Stimulated activated naive B cell treated with anti-CD40 and anti-IgM and Interleukin-4, amounts not matched to agents 10 μg/mL and 1 μg/mL and 100 μg/mL, for 72 hours (primary cell): ENCODE measurements at regions not wholly inside any gene's neighbourhood (a gene's known extent, or its start where the extent isn't known, plus 50 kb on each side); places are given as distances from the start of the nearest gene placed in this dataset.
A peak's percentile ranks its signal among the peaks of the same experiment; 100 is the strongest.

Experiments used
- ATAC-seq, 2 donors: fragments of 150-1000 bp; cut with Tn5 transposase; replicated peaks; 2 replicates each; pipeline ENCODE4 v1.10.0; 2021; ENCODE audit warnings: moderate library complexity in 1 of 2
- DNase-seq: peaks from one replicate; pipeline ENCODE4 v3.0.0; 2021
- H3K27ac Mint-ChIP-seq: one replicate; pipeline ENCODE4 v1.8.0; 2022; ENCODE audit warnings: mild to moderate bottlenecking, mixed read lengths
- H3K27me3 Mint-ChIP-seq, 2 donors: one replicate each; pipeline ENCODE4 v1.8.0; 2022; ENCODE audit warnings: mixed read lengths in 2 of 2
- H3K36me3 Mint-ChIP-seq, 2 donors: one replicate each; pipeline ENCODE4 v1.8.0; 2022; ENCODE audit warnings: mixed read lengths in 2 of 2, mild to moderate bottlenecking in 1 of 2
- H3K4me1 Mint-ChIP-seq, 2 donors: one replicate each; pipeline ENCODE4 v1.8.0; 2022; ENCODE audit warnings: mixed read lengths in 2 of 2, mild to moderate bottlenecking in 1 of 2
- H3K4me3 Mint-ChIP-seq, 2 donors: one replicate each; pipeline ENCODE4 v1.8.0; 2022; ENCODE audit warnings: mild to moderate bottlenecking in 2 of 2, mixed read lengths in 2 of 2, moderate library complexity in 1 of 2
- H3K9me3 Mint-ChIP-seq, 2 donors: one replicate each; pipeline ENCODE4 v1.8.0; 2022; ENCODE audit warnings: mixed read lengths in 2 of 2, mild to moderate bottlenecking in 1 of 2

GRCh38 chr12:47577206-47577989, 128.4 kb downstream of the RPAP3 start:
- DNase-seq: no peak
- H3K36me3 Mint-ChIP-seq: no peaks in the 10 kb centered on the region
- H3K9me3 Mint-ChIP-seq: no peaks in the 10 kb centered on the region
- no peak overlapping the region for H3K27ac Mint-ChIP-seq
- peaks cover 3 to 10% of the 10 kb centered on the region in 2 donors for H3K4me1 Mint-ChIP-seq
- no peak overlapping the region for H3K4me3 Mint-ChIP-seq
- ATAC-seq: no peak
- H3K27me3 Mint-ChIP-seq: peaks cover 15 to 23% of the 10 kb centered on the region in 2 donors

GRCh38 chr12:47576289-47576945, 129.4 kb downstream of the RPAP3 start:
- no peak for ATAC-seq
- Mint-ChIP-seq H3K9me3 (no peaks in the 10 kb centered on the region), H3K4me1 (peaks cover 3 to 10% of the 10 kb centered on the region in 2 donors), H3K27ac (no peak overlapping the region), H3K4me3 (no peak overlapping the region), H3K27me3 (peaks cover 15 to 23% of the 10 kb centered on the region in 2 donors), H3K36me3 (no peaks in the 10 kb centered on the region)
- no peak for DNase-seq

GRCh38 chr12:47574252-47575021, 131.4 kb downstream of the RPAP3 start:
- peak; percentile 54 to 83 for ATAC-seq
- DNase-seq: no peak
- no peak overlapping the region for H3K27ac Mint-ChIP-seq
- H3K36me3 Mint-ChIP-seq: no peaks in the 10 kb centered on the region
- peaks cover 3 to 10% of the 10 kb centered on the region in 2 donors for H3K4me1 Mint-ChIP-seq
- H3K4me3 Mint-ChIP-seq: no peak overlapping the region
- no peaks in the 10 kb centered on the region for H3K9me3 Mint-ChIP-seq
- peaks cover 22 to 23% of the 10 kb centered on the region in 2 donors for H3K27me3 Mint-ChIP-seq

- H3K4me3 Mint-ChIP-seq: no peak overlapping the region
- no peak for DNase-seq
- no peak for ATAC-seq
- no peak overlapping the region for H3K27ac Mint-ChIP-seq
- H3K36me3 Mint-ChIP-seq: no peaks in the 10 kb centered on the region
- peaks cover 18 to 22% of the 10 kb centered on the region in 2 donors for H3K27me3 Mint-ChIP-seq
- no peaks in the 10 kb centered on the region for H3K9me3 Mint-ChIP-seq
- H3K4me1 Mint-ChIP-seq: peaks cover 3 to 10% of the 10 kb centered on the region in 2 donors
Observed at GRCh38 chr12:47573146-47573659, 132.6 kb downstream of the RPAP3 start.

- DNase-seq (no peak), ATAC-seq (no peak)
- Mint-ChIP-seq H3K9me3 (no peaks in the 10 kb centered on the region), H3K27me3 (peaks cover 0 to 18% of the 10 kb centered on the region in 2 donors), H3K27ac (no peak overlapping the region), H3K36me3 (no peaks in the 10 kb centered on the region), H3K4me1 (peaks cover 3 to 10% of the 10 kb centered on the region in 2 donors), H3K4me3 (no peak overlapping the region)
Observed at GRCh38 chr12:47570151-47570550, 135.7 kb downstream of the RPAP3 start.

- H3K27ac Mint-ChIP-seq: no peak overlapping the region
Observed at GRCh38 chr12:47562201-47562600, 143.6 kb downstream of the RPAP3 start.

GRCh38 chr12:47561746-47562145, 144.1 kb downstream of the RPAP3 start:
- no peaks in the 10 kb centered on the region for H3K4me1 Mint-ChIP-seq
- H3K27me3 Mint-ChIP-seq: peaks cover 1 to 5% of the 10 kb centered on the region in 2 donors
- no peak overlapping the region for H3K27ac Mint-ChIP-seq
- H3K9me3 Mint-ChIP-seq: no peaks in the 10 kb centered on the region
- DNase-seq (no peak), ATAC-seq (no peak)
- no peaks in the 10 kb centered on the region for H3K36me3 Mint-ChIP-seq
- no peak overlapping the region for H3K4me3 Mint-ChIP-seq

More at GRCh38 chr12:47562201-47562600, 143.6 kb downstream of the RPAP3 start:
- Mint-ChIP-seq H3K27me3 (peaks cover 5 to 6% of the 10 kb centered on the region in 2 donors), H3K9me3 (no peaks in the 10 kb centered on the region), H3K4me3 (no peak overlapping the region), H3K36me3 (no peaks in the 10 kb centered on the region), H3K4me1 (no peaks in the 10 kb centered on the region)
- DNase-seq (no peak), ATAC-seq (no peak)

GRCh38 chr12:47560415-47560814, 145.4 kb downstream of the RPAP3 start:
- Mint-ChIP-seq H3K27me3 (peaks cover 0 to 5% of the 10 kb centered on the region in 2 donors), H3K4me1 (no peaks in the 10 kb centered on the region), H3K27ac (no peak overlapping the region), H3K9me3 (peaks cover 0 to 2% of the 10 kb centered on the region in 2 donors), H3K4me3 (no peak overlapping the region), H3K36me3 (no peaks in the 10 kb centered on the region)
- no peak for ATAC-seq
- DNase-seq: no peak

- Mint-ChIP-seq H3K36me3 (no peaks in the 10 kb centered on the region), H3K4me3 (no peak overlapping the region), H3K9me3 (peaks cover 0 to 7% of the 10 kb centered on the region in 2 donors), H3K27me3 (peaks cover 0 to 5% of the 10 kb centered on the region in 2 donors), H3K4me1 (no peaks in the 10 kb centered on the region), H3K27ac (no peak overlapping the region)
- ATAC-seq (no peak), DNase-seq (no peak)
Observed at GRCh38 chr12:47558625-47559345, 147.0 kb downstream of the RPAP3 start.

- peaks cover 3 to 4% of the 10 kb centered on the region in 2 donors for H3K36me3 Mint-ChIP-seq
- peaks cover under 1 to 6% of the 10 kb centered on the region in 2 donors for H3K27me3 Mint-ChIP-seq
- peaks cover 7 to 15% of the 10 kb centered on the region in 2 donors for H3K9me3 Mint-ChIP-seq
- DNase-seq (no peak), ATAC-seq (no peak)
- H3K27ac Mint-ChIP-seq: no peak overlapping the region
- no peaks in the 10 kb centered on the region for H3K4me1 Mint-ChIP-seq
- H3K4me3 Mint-ChIP-seq: no peak overlapping the region
Observed at GRCh38 chr12:47557386-47557785, 148.4 kb downstream of the RPAP3 start.

GRCh38 chr12:47556261-47557030, 149.4 kb downstream of the RPAP3 start:
- ATAC-seq: no peak
- H3K27me3 Mint-ChIP-seq: peaks cover 0 to 8% of the 10 kb centered on the region in 2 donors
- peaks cover 7 to 15% of the 10 kb centered on the region in 2 donors for H3K9me3 Mint-ChIP-seq
- no peak for DNase-seq
- H3K4me1 Mint-ChIP-seq: no peaks in the 10 kb centered on the region
- peaks cover 3 to 4% of the 10 kb centered on the region in 2 donors for H3K36me3 Mint-ChIP-seq
- H3K4me3 Mint-ChIP-seq: no peak overlapping the region
- no peak overlapping the region for H3K27ac Mint-ChIP-seq

GRCh38 chr12:47554046-47554653, 151.7 kb downstream of the RPAP3 start:
- Mint-ChIP-seq H3K27ac (no peak overlapping the region), H3K27me3 (peaks cover 6 to 11% of the 10 kb centered on the region in 2 donors), H3K4me3 (no peak overlapping the region), H3K9me3 (peaks cover 7 to 15% of the 10 kb centered on the region in 2 donors), H3K36me3 (peaks cover 3 to 4% of the 10 kb centered on the region in 2 donors), H3K4me1 (no peaks in the 10 kb centered on the region)
- ATAC-seq (no peak), DNase-seq (no peak)

GRCh38 chr12:47553266-47553665, 152.6 kb downstream of the RPAP3 start:
- DNase-seq (no peak), ATAC-seq (no peak)
- Mint-ChIP-seq H3K27ac (no peak overlapping the region), H3K4me1 (no peaks in the 10 kb centered on the region), H3K36me3 (peaks cover 3 to 4% of the 10 kb centered on the region in 2 donors), H3K4me3 (no peak overlapping the region), H3K27me3 (peaks cover 7 to 11% of the 10 kb centered on the region in 2 donors), H3K9me3 (peaks cover 7 to 15% of the 10 kb centered on the region in 2 donors)
